H1 (cell line): ENCODE measurements at regions not wholly inside any gene's neighbourhood (a gene's known extent, or its start where the extent isn't known, plus 50 kb on each side); places are given as distances from the start of the nearest gene placed in this dataset.
"Not testable (repeated sequence)": the region's sequence is repeated elsewhere in the genome, so short reads cannot be mapped to it uniquely, and the experiment has no call there.

ENCODE experiments used
- CTCF ChIA-PET: fragments of 300-600 bp; sonication (Branson Sonifier 250); formaldehyde crosslinking; loops from one replicate; lab custom pipeline; 2021; ENCODE audit not compliant: partially characterized antibody; lab: Charles Lee
- POLR2A ChIA-PET: fragments of 300-600 bp; sonication (Branson Sonifier 250); formaldehyde crosslinking; loops from one replicate; lab custom pipeline; 2021; ENCODE audit warnings: inconsistent platforms; ENCODE audit not compliant: partially characterized antibody; lab: Charles Lee
- DNase-seq, 2 experiments: peaks; one replicate each; pipeline versions ENCODE4 v3.0.0 to v3.0.0-alpha.2; 2010 to 2022; ENCODE audit warnings: low spot score in 2 of 2, low read depth in 1 of 2, mixed read lengths in 1 of 2
- FAIRE-seq: peaks from 2 replicates; lab custom pipeline; 2011; peaks lifted over from hg19 to GRCh38; lab: Jason Lieb, UNC
- H2AFZ ChIP-seq: 2 replicates; pipeline ENCODE4 v1.8.1; 2012; ENCODE audit warnings: low read length, inconsistent platforms
- H2AK5ac ChIP-seq: 2 replicates; pipeline ENCODE4 v1.6.1; 2013; ENCODE audit warnings: low read depth, low read length
- H2BK120ac ChIP-seq: replicated peaks from 2 replicates; pipeline ENCODE3; 2013; ENCODE audit warnings: low read depth, low read length, inconsistent platforms
- H2BK12ac ChIP-seq: 2 replicates; pipeline ENCODE4 v1.6.1; 2013; ENCODE audit warnings: low read depth, low read length
- H2BK15ac ChIP-seq: 2 replicates; pipeline ENCODE4 v1.6.1; 2013; ENCODE audit warnings: low read length
- H2BK20ac ChIP-seq: 2 replicates; pipeline ENCODE4 v1.6.1; 2013; ENCODE audit warnings: low read length
- H2BK5ac ChIP-seq: 2 replicates; pipeline ENCODE4 v1.6.1; 2013; ENCODE audit warnings: low read depth, low read length
- H3K14ac ChIP-seq: 2 replicates; pipeline ENCODE4 v1.6.1; 2013; ENCODE audit warnings: inconsistent platforms; ENCODE audit not compliant: insufficient read length
- H3K18ac ChIP-seq: 2 replicates; pipeline ENCODE4 v1.6.1; 2013; ENCODE audit warnings: low read length; ENCODE audit errors: extremely low read depth
- H3K23ac ChIP-seq: 2 replicates; pipeline ENCODE4 v1.6.1; 2013; ENCODE audit warnings: inconsistent platforms; ENCODE audit not compliant: insufficient read length
- H3K23me2 ChIP-seq: 2 replicates; pipeline ENCODE4 v1.6.1; 2013; ENCODE audit warnings: low read depth, low read length
- H3K27ac ChIP-seq: 2 replicates; pipeline ENCODE4 v1.6.1; 2011; ENCODE audit warnings: low read depth, low read length, inconsistent platforms
- H3K27me3 ChIP-seq, 4 experiments: replicated peaks in 1 of 4; 1 replicate in 1 of 4; 2 replicates in 3 of 4; pipeline versions ENCODE4 v1.6.1 to v1.8.1; 2011 to 2013; ENCODE audit warnings: low read length in 3 of 4, mild to moderate bottlenecking in 3 of 4, inconsistent platforms in 2 of 4, mixed read lengths in 2 of 4, moderate library complexity in 1 of 4; ENCODE audit not compliant: control insufficient read depth in 3 of 4, insufficient read depth in 3 of 4; ENCODE audit errors: extremely low read depth in 1 of 4
- H3K36me3 ChIP-seq, 4 experiments: 2 replicates each; pipeline versions ENCODE4 v1.6.1 to v1.8.1; 2011 to 2013; ENCODE audit warnings: mild to moderate bottlenecking in 4 of 4, low read length in 3 of 4, moderate library complexity in 2 of 4, control low read depth in 1 of 4, inconsistent platforms in 1 of 4; ENCODE audit not compliant: insufficient read depth in 4 of 4, control insufficient read depth in 2 of 4
- H3K4ac ChIP-seq: replicated peaks from 2 replicates; pipeline ENCODE3; 2013; ENCODE audit warnings: low read length, low read depth, mixed read lengths, inconsistent platforms; ENCODE audit not compliant: insufficient read length
- H3K4me1 ChIP-seq, 4 experiments: replicated peaks in 1 of 4; 1 replicate in 1 of 4; 2 replicates in 3 of 4; pipeline versions ENCODE4 v1.6.1 to v1.8.1; 2011 to 2013; ENCODE audit warnings: low read length in 3 of 4, inconsistent platforms in 2 of 4, mixed read lengths in 1 of 4; ENCODE audit not compliant: insufficient read depth in 4 of 4, control insufficient read depth in 3 of 4
- H3K4me2 ChIP-seq, 2 experiments: 2 replicates each; pipeline versions ENCODE4 v1.6.1 to v1.8.1; 2011 to 2013; ENCODE audit warnings: low read depth in 2 of 2, low read length in 2 of 2, control low read depth in 1 of 2, inconsistent platforms in 1 of 2, mild to moderate bottlenecking in 1 of 2; ENCODE audit not compliant: insufficient read depth in 1 of 2
- H3K4me3 ChIP-seq, 4 experiments: fragments of 200-600, 300-600 bp in 1 of 4; sonication (generic), shearing (Covaris generic), sonication (Bioruptor Twin) in 1 of 4; 2 replicates each; pipeline versions ENCODE4 v1.5.1 to v1.8.1; 2011 to 2016; ENCODE audit warnings: low read length in 4 of 4, low read depth in 3 of 4, control low read depth in 2 of 4, inconsistent platforms in 2 of 4, mild to moderate bottlenecking in 2 of 4, mixed read lengths in 1 of 4, moderate library complexity in 1 of 4; ENCODE audit not compliant: insufficient read depth in 2 of 4; ENCODE audit errors: extremely low read depth in 1 of 4
- H3K56ac ChIP-seq: replicated peaks from 2 replicates; pipeline ENCODE3; 2013; ENCODE audit warnings: low read depth, mild to moderate bottlenecking, mixed read lengths, low read length, inconsistent platforms; ENCODE audit not compliant: insufficient read length
- H3K79me1 ChIP-seq: 2 replicates; pipeline ENCODE4 v1.6.1; 2013; ENCODE audit warnings: low read depth, low read length, control low read depth
- H3K79me2 ChIP-seq, 2 experiments: 2 replicates each; pipeline versions ENCODE4 v1.6.1 to v1.8.1; 2012 to 2013; ENCODE audit warnings: low read length in 2 of 2, mild to moderate bottlenecking in 2 of 2, inconsistent platforms in 1 of 2; ENCODE audit not compliant: insufficient read depth in 2 of 2, control insufficient read depth in 1 of 2
- H3K9ac ChIP-seq, 4 experiments: replicated peaks in 1 of 4; 1 replicate in 1 of 4; 2 replicates in 3 of 4; pipeline versions ENCODE4 v1.6.1 to v1.8.1; 2011 to 2013; ENCODE audit warnings: low read depth in 3 of 4, low read length in 3 of 4, control low read depth in 2 of 4, mild to moderate bottlenecking in 2 of 4, moderate library complexity in 2 of 4, inconsistent platforms in 1 of 4; ENCODE audit errors: extremely low read depth in 1 of 4
- H3K9me3 ChIP-seq, 2 experiments: 2 replicates each; pipeline versions ENCODE4 v1.6.1 to v1.8.1; 2012 to 2013; ENCODE audit warnings: mild to moderate bottlenecking in 2 of 2, moderate library complexity in 2 of 2, control low read depth in 1 of 2, inconsistent platforms in 1 of 2, low read depth in 1 of 2, low read length in 1 of 2, mixed read lengths in 1 of 2; ENCODE audit not compliant: insufficient read depth in 2 of 2
- H4K20me1 ChIP-seq, 2 experiments: replicated peaks in 1 of 2; 2 replicates each; pipeline versions ENCODE3 to v1.8.1; 2011 to 2013; ENCODE audit warnings: inconsistent platforms in 2 of 2, low read length in 2 of 2, mild to moderate bottlenecking in 1 of 2; ENCODE audit not compliant: insufficient read depth in 2 of 2, control insufficient read depth in 1 of 2
- H4K5ac ChIP-seq: 2 replicates; pipeline ENCODE4 v1.6.1; 2013; ENCODE audit warnings: low read length, low read depth, mixed read lengths, inconsistent platforms; ENCODE audit not compliant: insufficient read length
- H4K8ac ChIP-seq: 2 replicates; pipeline ENCODE4 v1.8.0; 2013; ENCODE audit warnings: mild to moderate bottlenecking, moderate library complexity, low read length, inconsistent platforms; ENCODE audit not compliant: insufficient read depth; ENCODE audit errors: extremely low read depth
- H4K91ac ChIP-seq: replicated peaks from 2 replicates; pipeline ENCODE3; 2013; ENCODE audit warnings: low read length, mixed read lengths, inconsistent platforms; ENCODE audit not compliant: insufficient read length
- WGBS, 2 experiments: shearing (Covaris generic) in 1 of 2; methylation state at CpG; one replicate each; pipeline versions ENCODE4 v1.1.6 to v1.1.7; 2013 to 2015; ENCODE audit warnings: low lambda C conversion rate in 2 of 2, mixed read lengths in 2 of 2, inconsistent platforms in 1 of 2, low coverage in 1 of 2, missing lambda C conversion rate in 1 of 2; ENCODE audit not compliant: insufficient replicate concordance in 2 of 2, insufficient coverage in 1 of 2, insufficient read length in 1 of 2; ENCODE audit errors: extremely low coverage in 1 of 2, missing lambda C conversion rate in 1 of 2; 5-methylcytosine and 5-hydroxymethylcytosine counted together

GRCh38 chr2:152273732-152274260 is 61.2 kb upstream of the FMNL2 start:
- WGBS, 2 experiments, result 89% methylated on average over 2 of the region's 2 CpGs; no CpG with 5 or more reads in 1 of the 2 experiments

GRCh38 chr2:152277896-152278295 is 57.1 kb upstream of the FMNL2 start:
- H4K20me1 ChIP-seq, H3K23me2 ChIP-seq: not testable (repeated sequence)

More at GRCh38 chr2:152273732-152274260, 61.2 kb upstream of the FMNL2 start:
- H2BK20ac ChIP-seq, H3K23ac ChIP-seq, H3K14ac ChIP-seq, H3K27ac ChIP-seq, H3K23me2 ChIP-seq, H3K4me3 ChIP-seq, H4K5ac ChIP-seq, H3K79me1 ChIP-seq, H2BK5ac ChIP-seq, H2AFZ ChIP-seq, H4K91ac ChIP-seq, H3K4ac ChIP-seq, H3K18ac ChIP-seq, H3K4me1 ChIP-seq, H3K27me3 ChIP-seq, H3K56ac ChIP-seq, H3K9ac ChIP-seq, H3K4me2 ChIP-seq, H2BK15ac ChIP-seq, H2BK12ac ChIP-seq, H4K20me1 ChIP-seq, FAIRE-seq, H2AK5ac ChIP-seq, DNase-seq, H4K8ac ChIP-seq, H3K36me3 ChIP-seq, POLR2A ChIA-PET, H3K79me2 ChIP-seq, H2BK120ac ChIP-seq: not testable (repeated sequence)
- H3K9me3 ChIP-seq, result peaks cover 8 to 23% of the 10 kb centered on the region in 2 experiments
- CTCF ChIA-PET, result interaction anchor here (1.6 kb wide), 1 partner anchor 10 kb away, joined by 4 read pairs; no protein-coding TSS in a partner anchor

More at GRCh38 chr2:152277896-152278295, 57.1 kb upstream of the FMNL2 start:
- H3K9ac ChIP-seq, H3K23ac ChIP-seq, H2BK20ac ChIP-seq, H3K56ac ChIP-seq, FAIRE-seq, H3K4ac ChIP-seq, POLR2A ChIA-PET, H2AFZ ChIP-seq, H3K18ac ChIP-seq, H3K4me1 ChIP-seq, H3K79me2 ChIP-seq, H3K79me1 ChIP-seq, H2BK5ac ChIP-seq, DNase-seq, H2BK120ac ChIP-seq, H3K27me3 ChIP-seq, H3K4me3 ChIP-seq, H3K14ac ChIP-seq, H4K5ac ChIP-seq, H2BK12ac ChIP-seq, H3K27ac ChIP-seq, H4K91ac ChIP-seq, H4K8ac ChIP-seq, H3K36me3 ChIP-seq, H3K4me2 ChIP-seq, H2AK5ac ChIP-seq, H2BK15ac ChIP-seq: not testable (repeated sequence)
- peaks cover 12 to 15% of the 10 kb centered on the region in 2 experiments for H3K9me3 ChIP-seq
- WGBS, 2 experiments, result 94% methylated on average over 6 of the region's 6 CpGs; no CpG with 5 or more reads in 1 of the 2 experiments
- CTCF ChIA-PET, result interaction anchor here (1.3 kb wide), 1 partner anchor 15 kb away, joined by 4 read pairs; no protein-coding TSS in a partner anchor
